Adrenal gland (tissue), 5 donors: ENCODE measurements at regions not wholly inside any gene's neighbourhood (a gene's known extent, or its start where the extent isn't known, plus 50 kb on each side); places are given as distances from the start of the nearest gene placed in this dataset.

Source experiments
- CTCF ChIP-seq, 6 experiments: fragments of 450-650 bp in 4 of 6; fragments of 200-600 bp in 2 of 6; sonication (generic) in 1 of 6; IDR thresholded peaks; 1 replicate in 5 of 6; 2 replicates in 1 of 6; pipeline versions ENCODE4 v1.5.1 to v1.8.0; 2016 to 2021; ENCODE audit warnings: antibody characterized with exemption in 6 of 6, mild to moderate bottlenecking in 2 of 6, moderate library complexity in 1 of 6
- POLR2A ChIP-seq, 2 donors: fragments of 450-650 bp; IDR thresholded peaks; one replicate each; pipeline ENCODE4 v1.6.1; 2017; ENCODE audit warnings: antibody characterized with exemption in 2 of 2, mild to moderate bottlenecking in 2 of 2, moderate library complexity in 1 of 2
- donor health status: DM: no; HTN: no; CAD: no.

- TF ChIP-seq CTCF (IDR thresholded peaks at IDR 0.05) = no peak
- TF ChIP-seq POLR2A (IDR thresholded peaks at IDR 0.05) = no peak
These were observed 121.0 kb upstream of the PPP1R26 start for GRCh38 chr9:135358552-135358940.
